H4 (cell line): ENCODE measurements at regions not wholly inside any gene's neighbourhood (a gene's known extent, or its start where the extent isn't known, plus 50 kb on each side); places are given as distances from the start of the nearest gene placed in this dataset.

Experiments used
- DNase-seq: peaks from one replicate; pipeline ENCODE4 v3.0.0-alpha.2; 2015; ENCODE audit warnings: low spot score

DNA sequence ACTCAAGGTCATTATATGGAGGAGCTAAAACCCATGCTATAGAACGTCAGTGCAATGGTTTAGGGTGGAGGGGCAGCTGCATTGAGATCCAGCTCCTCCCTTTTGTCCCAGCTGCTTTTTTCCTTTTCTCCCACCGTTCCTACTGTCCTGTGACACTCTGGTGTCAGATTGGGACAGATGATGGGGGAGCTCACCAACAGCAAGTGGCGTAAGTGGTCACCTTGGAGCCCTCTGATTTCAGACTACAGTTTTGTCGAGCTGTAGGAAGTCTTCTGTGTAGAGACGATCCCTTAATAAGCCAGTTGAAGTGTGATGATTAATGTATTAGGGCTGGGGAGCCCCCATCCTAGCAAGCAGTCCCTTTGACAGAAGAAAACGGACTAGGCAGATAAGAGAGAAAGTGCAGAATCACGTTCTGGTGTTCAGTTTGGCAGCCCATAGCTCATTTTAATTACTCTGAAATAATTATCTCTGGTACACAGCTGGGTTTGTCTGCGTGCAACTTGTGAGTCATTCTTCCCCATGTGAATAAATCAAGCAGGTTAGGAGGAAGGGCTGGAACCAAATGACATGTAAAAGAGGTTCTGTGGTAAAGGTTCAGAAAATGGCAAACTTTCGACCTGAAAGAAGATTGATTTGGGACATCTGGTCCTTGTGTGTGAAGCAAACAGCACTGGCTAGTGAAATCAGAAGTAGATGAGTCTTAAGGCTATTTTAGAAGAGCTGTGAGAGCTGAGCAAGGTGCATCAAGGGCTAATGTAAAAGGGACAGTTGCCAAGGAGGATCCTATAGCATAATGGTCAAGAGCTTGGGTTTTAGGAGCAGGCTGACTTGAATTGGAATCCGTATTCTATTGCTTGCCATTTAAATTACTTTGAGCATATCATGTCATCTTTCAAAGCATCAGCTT, 241.4 kb downstream of the EDEM1 start:
- DNase-seq: no peak

DNA sequence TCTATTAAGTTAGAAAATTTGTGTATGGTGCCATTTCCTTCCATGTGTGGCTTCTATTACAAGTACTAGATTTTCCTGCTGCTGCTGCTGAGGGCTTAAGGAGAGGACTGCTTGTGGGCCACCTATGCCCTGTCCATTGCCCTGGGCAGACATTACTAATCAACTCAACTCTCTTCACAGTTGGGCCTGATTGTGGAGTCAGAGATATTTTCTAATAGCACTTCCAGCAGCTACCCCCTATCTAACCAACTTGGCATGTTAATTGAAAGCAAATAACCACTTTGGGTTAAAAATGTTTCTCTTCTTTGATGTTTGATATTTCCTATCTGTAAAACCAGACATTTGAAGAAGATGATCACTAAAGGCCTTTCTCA, 242.0 kb downstream of the EDEM1 start:
- no peak for DNase-seq

DNA sequence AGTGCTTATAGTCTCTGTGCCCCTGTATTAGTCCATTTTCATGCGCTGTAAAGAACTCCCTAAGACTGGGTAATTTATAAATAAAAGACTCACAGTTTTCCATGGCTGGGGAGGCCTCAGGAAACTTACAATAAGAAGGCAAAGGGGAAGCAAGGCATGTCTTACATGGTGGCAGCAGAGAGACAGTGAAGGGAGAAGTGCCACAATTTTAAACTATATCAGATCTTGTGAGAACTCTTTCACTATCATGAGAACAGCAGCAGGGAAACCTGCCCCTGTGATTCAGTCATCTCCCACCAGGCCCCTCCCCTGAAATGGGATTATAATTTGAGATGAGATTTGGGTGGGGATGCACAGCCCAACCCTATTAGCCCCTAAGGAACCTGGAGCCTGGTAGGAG, 243.2 kb downstream of the EDEM1 start:
- DNase-seq: no peak

DNA sequence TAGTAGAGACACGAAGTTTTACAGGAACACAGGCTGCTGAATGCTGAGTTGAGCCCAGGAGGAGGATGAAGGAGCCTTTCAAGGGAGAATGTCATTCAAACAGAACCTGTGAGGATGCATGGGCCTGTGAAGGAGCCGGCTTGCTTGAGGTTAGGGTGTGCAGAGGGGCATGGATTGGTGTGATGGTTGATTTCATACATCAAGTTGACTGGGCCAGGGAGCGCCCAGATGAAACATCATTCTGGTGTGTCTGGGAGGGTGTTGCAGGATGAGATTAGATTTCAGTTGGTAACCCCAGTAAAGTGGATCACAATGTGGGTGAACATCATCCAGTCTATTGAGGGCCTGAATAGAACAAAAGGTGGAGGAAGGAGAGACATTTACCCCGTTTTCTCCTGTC, 243.6 kb downstream of the EDEM1 start:
- no peak for DNase-seq

DNA sequence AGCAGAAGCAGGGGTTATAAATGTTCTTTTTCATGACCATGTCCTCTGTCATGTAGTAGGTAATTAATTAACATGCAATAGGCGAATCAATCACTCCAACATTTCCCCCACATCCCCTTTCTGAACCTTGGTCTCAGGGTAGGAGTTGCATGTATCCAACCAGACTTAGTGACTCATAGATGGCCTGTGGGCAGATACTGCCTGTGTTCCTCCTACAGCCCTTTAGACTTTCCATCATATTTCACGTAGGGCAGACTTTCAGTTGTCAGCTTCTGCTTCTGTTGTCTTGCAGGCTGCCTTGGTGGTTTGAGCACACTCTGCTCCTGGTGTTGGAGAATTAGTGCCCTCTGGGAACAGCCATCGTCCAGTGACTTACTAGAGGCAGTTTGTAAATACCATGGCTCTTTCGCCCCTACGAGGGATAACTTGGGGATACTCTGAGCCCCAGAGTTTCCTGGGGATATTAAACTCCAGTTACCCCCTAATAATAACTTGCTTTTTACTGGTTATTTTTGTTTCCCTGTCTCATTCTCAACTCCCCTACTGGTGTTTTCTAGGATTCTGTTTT, 244.4 kb downstream of the EDEM1 start:
- no peak for DNase-seq

DNA sequence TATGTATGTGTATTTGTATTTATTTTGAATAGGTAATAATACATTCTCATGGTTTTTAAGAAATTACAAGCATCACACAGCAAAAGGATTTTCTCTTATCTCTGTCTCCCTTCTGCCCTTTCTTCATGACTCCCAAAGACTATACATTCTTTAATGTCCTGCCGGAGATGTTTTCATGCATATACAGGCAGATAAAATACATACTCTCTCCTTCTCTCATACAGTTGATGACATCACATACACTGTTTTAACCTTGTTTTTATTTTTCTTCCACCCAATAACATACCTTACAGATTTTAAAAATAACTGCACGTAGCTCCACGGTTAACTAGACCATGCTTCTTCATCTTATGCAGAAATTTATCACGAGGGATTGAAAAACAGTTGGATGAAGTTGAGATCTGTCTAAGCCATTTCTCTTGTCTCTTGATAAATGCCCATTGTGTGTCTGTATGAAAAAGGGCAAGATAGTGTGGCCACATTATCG, 249.8 kb downstream of the EDEM1 start:
- DNase-seq: no peak

DNA sequence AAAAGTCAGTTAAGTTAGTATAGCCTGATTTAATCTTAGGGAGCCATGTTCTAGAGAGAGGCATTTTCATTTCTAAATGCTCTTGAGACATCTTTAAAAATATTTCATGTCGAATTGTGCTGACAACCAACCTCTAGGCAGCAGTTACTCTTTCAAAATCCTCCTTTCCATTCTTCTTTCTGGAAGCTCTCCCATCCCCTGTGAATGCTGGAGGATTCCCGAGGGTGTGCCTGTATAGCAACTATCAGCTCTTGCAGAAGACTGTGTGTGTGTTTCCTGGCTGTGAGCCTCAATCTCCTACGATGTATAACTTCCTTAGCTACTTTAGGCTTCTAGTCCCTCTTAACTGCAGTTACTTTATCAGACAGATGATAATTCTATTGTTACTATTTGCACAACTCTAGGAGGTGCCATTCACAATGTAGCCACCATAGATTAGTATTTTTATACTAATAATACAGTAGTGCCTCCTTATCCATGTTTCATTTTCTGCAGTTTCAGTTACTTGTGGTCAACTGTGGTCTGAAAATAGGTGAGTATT, 250.3 kb downstream of the EDEM1 start:
- no peak for DNase-seq

DNA sequence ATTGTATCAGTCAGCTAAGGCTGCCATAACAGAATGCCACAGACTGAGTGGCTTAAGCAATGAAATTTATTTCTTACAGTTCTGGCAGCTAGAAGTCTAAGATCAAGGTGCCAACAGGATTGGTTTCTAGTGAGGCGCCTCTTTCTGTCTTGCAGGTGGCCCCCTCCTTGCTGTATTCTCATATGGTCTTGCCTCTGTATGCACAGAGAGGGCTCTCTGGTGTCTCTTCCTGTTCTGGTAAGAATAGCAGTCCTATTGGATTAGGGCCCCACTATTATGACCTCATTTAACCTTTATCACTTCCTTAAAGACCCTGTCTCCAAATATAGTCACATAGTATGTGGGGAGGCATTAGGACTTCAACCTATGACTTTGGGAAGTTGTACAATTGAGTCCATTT, 253.9 kb downstream of the EDEM1 start:
- no peak for DNase-seq

DNA sequence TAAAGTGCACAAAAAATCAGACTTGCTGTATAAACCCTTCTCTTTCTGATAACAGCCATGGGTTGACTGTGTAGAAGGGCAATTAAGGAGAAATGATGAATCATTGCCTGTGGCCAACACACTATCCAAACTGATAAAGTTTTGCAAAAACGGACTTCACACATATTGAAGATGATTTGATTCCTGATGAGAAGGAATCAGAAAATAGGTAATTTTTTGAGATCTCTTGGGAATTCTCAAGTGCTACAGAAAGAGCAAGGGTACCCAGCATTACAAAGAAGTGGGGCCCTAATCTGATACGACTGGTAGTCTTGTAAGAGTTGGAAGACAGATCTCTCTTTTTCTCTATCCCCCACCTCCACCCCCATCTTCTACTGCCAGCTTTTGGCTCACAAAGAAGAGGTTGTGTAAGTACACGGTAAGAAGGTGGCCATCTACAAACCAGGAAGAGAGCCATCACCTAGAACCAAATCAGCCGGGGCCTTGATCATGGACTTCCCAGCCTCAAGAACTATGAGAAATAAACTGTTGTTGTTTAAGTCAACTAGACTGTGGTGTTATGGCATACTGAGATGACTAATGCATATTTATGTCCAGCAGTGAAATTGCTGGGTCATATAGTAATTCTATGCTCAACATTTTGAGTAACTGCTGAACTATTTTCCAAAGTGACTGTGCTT, 254.7 kb downstream of the EDEM1 start:
- no peak for DNase-seq

DNA sequence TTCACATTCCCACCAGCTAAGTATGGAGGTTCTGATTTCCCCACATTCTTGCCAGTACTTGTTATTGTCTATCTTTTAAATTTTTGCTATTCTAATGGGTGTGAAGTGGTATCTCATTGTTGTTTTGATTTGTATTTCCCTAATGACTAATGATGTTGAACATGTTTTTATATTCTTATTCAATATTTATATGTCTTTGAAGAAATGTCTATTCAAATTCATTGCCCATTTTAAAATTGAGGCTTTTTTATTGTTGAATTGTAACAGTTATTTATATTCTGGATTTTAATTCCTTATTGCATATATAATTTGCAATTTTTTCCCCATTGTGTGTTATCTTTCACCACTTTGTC, 255.3 kb downstream of the EDEM1 start:
- DNase-seq: no peak

DNA sequence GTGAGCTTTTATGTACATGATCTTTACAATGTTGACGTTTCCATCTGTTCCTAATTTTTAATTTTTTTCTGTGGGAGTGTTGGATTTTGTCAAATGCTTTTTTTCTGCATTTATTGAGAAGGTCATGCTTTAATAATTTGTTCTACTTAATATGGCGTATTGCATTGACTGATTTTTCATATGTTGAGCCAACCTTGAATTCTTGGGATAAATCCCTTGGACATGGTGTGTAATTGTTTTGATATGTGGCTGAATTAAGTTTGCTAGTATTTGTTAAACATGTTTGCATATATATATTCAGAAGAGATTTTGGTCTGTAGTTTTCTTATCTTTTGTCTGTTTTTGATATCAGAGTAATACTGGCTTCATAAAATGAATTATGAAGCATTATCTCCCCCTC, 256.7 kb downstream of the EDEM1 start:
- no peak for DNase-seq

DNA sequence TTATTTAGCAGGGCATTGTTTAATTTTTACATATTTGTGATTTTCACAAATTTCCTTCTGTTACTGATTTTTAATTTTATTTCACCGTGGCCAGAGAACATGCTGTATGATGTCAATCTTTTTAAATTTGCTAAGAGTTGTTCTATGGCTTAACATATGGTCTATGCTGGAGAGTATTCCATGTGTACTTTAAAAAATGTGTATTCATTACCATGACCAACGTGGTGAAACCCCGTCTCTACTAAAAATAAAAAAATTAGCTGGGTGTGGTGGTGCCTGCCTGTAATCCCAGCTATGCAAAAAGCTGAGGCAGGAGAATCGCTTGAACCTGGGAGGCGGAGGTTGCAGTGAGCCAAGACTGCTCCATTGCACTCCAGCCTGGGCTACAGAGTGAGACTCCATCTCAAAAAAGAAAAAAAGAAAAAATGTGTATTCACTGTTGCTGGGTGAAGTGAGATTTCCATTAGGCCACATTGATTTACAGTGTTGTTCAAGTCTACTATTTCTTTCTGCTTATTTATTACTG, 258.2 kb downstream of the EDEM1 start:
- DNase-seq: no peak

DNA sequence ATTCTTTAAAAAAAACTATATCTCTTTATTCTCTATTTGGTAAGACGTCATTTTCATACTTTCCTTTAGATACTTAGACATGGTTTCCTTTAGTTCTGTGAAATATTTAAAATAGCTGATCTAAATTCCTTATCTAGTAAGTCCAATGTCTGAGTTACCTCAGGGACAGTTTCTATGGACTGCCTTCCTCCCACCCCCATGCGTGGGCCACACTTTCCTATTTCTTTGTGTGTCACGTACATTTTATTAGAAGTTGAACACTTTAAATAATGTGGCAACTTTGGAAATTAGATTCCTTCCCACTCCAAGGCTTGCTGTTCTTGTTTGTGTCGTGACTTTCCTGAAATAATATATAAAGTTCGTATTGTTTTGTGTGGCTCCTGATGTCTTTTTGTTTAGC, 260.7 kb downstream of the EDEM1 start:
- DNase-seq: no peak

DNA sequence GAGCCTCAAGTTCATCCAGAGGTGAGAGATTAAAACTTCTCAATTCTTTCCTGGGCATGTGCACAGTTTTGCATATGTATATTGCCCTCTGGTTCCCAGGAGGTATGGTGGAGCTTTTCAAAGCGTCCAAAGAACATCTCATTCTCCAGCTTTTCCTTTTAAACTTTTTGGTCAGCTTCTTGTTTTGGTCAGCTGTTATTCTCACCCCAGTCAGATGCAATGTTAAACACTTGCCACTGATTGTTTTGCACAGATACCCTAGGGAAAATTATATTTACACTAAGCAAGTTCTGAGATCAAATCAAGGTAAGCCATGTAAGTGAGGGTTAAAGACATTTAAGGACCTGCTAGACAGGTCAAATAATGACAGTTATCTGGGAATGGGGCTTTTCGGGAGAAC, 261.3 kb downstream of the EDEM1 start:
- DNase-seq: no peak

DNA sequence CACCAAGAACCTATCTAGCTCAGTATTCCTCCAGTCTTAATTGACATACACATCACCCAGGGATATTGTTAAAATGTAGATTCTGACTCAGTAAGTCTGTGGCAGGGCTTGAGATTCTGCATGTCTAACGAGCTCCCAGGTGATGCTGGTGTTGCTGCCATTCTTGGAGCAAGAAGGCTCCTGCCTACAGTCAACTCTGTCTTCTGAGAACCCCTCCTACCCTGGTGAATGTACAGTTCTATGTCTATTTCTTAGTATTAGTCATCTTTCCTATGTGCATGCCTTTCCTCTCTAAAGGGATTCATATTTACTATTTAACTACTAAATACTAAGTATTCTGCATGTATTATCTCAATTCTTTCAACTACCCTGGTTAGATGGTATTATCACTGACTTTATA, 268.7 kb downstream of the EDEM1 start:
- DNase-seq: no peak

DNA sequence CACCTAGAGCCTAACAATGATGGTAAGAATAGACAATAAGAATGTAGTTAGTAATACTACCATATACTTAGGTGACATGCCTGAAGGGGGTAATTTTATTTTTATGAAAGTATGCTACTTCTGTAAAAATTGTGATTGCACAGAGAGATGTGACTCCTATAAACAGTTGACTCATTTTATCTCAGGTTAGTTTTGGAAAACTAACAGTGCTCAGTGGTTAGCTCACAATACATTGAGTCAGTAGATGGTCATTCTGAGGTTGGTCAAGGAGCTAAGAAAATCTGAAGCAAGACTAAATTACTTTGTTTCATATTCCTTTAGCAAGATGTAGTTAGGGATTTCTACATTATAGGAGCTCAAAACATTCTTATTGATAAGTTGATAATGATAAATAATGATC, 271.0 kb downstream of the EDEM1 start:
- no peak for DNase-seq

DNA sequence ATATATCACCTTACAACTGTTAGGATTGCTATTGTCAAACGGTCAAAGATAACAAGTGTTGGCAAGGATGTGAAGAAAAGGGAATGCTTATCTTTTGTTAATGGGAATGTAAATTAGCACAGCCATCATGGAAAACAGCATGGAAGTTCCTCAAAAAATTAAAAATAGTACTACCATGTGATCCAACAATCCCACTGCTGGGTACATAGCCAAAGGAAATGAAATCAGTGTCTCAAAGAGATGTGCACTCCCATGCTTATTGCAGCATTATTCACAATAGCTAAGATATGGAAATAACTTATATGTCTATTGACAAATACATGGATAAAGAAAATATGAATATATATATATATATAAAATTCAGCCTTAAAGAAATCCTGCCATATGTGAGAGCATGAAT, 274.6 kb downstream of the EDEM1 start:
- DNase-seq: no peak

DNA sequence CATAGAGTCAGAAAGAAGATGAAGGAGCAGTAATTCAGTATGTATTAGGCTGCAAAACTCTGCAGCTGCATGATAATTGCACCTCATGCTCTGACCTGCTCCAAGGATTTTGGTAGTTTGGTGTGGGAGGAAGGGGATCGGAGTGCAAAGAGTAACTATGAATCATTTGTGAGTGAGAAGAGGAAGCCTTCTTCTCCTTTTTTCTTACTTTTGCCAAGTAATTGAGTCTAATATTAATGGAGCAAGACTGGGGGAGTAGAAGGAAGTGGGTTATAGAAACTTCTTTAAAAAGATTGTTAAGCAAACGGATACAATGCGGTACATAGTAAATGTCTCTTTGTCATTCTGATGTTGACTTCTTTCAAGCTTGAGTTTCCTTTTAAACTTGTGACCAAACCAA, 276.5 kb downstream of the EDEM1 start:
- DNase-seq: no peak

DNA sequence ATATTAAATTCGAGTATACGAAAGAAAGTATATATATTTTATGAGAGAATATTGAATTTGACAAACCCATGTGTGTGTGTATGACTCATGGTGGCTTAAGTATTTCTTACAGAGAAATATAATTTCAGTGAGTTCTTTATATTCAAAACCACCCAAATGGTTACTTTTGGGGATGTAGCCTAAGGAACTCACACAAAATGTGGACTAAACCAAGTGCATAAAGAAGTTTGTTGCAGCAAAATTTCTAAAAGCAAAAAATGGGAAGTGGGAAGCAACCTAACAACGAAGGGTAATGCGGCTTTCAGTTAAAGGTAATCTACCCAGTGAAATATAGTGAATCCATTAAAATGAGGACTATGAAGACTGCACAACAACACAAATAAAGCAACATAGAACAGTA, 277.1 kb downstream of the EDEM1 start:
- no peak for DNase-seq

DNA sequence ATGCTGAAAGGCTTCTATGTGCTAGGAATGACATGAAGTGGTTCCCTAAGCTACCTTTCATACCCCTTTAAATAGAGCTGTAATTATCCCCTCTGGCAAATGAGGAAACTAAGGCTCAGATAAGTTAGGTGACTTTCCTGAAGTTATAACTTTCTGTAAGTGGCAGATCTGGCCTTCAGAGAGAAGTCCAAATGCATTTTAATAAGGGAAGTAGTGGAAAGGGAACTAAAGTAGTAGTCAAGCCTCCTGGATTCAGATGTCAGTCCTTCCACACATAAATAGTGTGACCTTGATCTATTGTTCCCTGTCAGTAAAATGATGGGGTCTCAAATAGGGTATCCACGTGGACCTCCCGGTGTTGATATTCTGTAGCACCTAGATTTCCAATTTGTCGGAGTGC, 277.7 kb downstream of the EDEM1 start:
- DNase-seq: no peak

DNA sequence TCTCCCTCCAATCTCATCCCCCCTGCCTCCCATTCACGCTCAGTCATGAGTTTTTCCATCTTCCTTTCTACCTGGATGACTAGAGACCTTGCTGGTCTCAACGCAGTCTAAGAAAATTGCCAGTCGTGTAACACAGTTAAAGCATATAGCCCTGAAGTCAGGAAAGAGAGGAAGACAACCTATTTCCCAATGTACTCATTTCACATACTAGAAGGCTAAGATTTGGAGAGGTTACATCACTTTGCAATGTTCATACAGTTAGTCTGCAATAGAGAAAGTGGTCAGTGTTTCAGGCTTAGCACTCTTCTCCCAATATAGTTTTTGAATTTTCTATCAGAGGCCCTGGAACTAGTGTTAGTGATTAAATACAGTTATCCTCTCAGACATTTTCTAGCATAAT, 278.6 kb downstream of the EDEM1 start:
- no peak for DNase-seq

DNA sequence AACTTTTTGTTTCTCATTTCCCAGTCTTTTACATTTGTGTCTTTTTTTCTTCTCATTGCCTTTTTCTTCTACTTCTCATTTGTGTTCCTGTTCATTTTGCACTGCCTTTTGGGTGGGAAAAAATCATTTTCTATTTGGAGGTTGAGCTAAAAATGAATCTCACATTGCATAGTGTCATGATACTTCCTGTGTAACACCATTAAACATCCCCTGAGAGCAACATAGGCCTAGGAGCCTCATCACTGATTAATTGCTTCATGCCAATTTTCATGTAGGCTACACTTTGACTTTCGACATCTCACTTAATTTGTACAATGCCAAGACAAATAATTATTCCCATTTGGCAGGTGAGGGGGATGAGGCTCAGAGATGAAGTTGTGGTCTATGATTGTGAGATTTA, 279.2 kb downstream of the EDEM1 start:
- no peak for DNase-seq

DNA sequence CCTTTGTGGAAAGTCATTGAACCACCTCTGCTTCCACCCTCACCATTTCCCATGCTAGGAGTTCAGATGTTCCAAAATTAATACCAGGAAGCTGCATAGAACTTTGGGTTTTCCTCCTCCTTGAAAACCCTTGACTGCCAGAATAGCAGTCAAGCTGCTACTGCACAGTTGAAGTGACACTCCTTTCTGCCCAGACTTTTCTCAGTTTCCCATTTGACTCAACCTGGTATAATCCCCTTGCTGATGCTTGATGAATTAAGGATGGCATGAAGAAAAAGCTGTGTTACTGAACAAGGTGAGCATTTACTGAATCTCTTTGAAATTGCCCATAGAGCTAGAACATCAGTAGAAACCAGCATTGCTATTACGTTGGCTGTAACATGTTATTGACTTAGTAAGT, 286.0 kb downstream of the EDEM1 start:
- no peak for DNase-seq
